ENCODE measurements at regions not wholly inside any gene's neighbourhood (a gene's known extent, or its start where the extent isn't known, plus 50 kb on each side); places are given as distances from the start of the nearest gene placed in this dataset.

DNA sequence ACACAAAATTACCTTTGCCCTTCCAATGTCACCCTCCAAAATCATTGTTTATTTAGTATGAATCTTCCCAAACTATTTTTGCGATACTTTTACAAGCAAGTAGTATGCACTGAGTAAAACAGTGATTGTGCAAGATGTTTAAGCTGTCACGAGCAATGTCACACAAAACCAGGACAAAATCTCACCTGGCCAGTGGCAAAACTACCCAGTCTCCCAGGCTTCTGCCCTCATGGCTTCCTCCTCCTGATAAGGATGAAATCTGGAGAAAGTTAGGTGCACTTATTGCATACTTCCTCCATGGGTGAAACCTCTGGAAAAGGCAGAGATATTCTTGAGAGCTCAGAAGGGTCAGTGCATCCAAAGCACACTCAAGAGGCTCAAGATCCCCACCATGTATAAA lies 500.8 kb downstream of the IRS2 start:
- no peak for TF ChIP-seq POLR2A (IDR thresholded peaks at IDR 0.05)
- no peak for TF ChIP-seq EP300 (IDR thresholded peaks at IDR 0.05)
- TF ChIP-seq, protein P1, sequence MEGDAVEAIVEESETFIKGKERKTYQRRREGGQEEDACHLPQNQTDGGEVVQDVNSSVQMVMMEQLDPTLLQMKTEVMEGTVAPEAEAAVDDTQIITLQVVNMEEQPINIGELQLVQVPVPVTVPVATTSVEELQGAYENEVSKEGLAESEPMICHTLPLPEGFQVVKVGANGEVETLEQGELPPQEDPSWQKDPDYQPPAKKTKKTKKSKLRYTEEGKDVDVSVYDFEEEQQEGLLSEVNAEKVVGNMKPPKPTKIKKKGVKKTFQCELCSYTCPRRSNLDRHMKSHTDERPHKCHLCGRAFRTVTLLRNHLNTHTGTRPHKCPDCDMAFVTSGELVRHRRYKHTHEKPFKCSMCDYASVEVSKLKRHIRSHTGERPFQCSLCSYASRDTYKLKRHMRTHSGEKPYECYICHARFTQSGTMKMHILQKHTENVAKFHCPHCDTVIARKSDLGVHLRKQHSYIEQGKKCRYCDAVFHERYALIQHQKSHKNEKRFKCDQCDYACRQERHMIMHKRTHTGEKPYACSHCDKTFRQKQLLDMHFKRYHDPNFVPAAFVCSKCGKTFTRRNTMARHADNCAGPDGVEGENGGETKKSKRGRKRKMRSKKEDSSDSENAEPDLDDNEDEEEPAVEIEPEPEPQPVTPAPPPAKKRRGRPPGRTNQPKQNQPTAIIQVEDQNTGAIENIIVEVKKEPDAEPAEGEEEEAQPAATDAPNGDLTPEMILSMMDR (IDR thresholded peaks at IDR 0.05): no peak
